Heart left ventricle (tissue), 13 donors: ENCODE measurements at regions not wholly inside any gene's neighbourhood (a gene's known extent, or its start where the extent isn't known, plus 50 kb on each side); places are given as distances from the start of the nearest gene placed in this dataset.

ENCODE experiments used
- CTCF ChIP-seq, 12 donors: fragments of 200-600 bp; sonication (generic) in 4 of 12; IDR thresholded peaks; one replicate each; pipeline versions ENCODE4 v1.5.0 to v1.8.0; 2018 to 2022; ENCODE audit warnings: antibody characterized with exemption in 12 of 12, mild to moderate bottlenecking in 5 of 12
- POLR2A ChIP-seq, 2 donors: fragments of 450-650 bp; IDR thresholded peaks; one replicate each; pipeline ENCODE4 v1.6.1; 2017; ENCODE audit warnings: antibody characterized with exemption in 2 of 2, mild to moderate bottlenecking in 2 of 2, moderate library complexity in 2 of 2
- donor health status: ischemic (EF 13 %, LVEDD 7.1; RV severe dilation, severe dysfunction).
- donor health status: DM: no; HTN: yes; CAD: no.
- donor health status: DM: no; HTN: no; CAD: no.
- donor health status: ischemic (EF 25% LVEDD 6.9; RV normal size, moderate dysfunction).
- donor health status: ischemic (EF 25% LVEDD 5.7; RV mildly dilated, moderate dysfunction).
- donor health status: ischemic (EF 35%, LVEDD 5.7; RV mildly dilated, moderate dysfunction).
- donor health status: nonischemic (EF 11% LVEDD 7.7; RV severe dilation, severe dysfunction).
- donor health status: DM: yes; HTN: yes; CAD: no.
- donor health status: PGD.
- donor health status: ischemic (EF 29% LVEDD 5.4; RV normal size, mild dysfunction).
- donor health status: nonischemic (EF 23%, LVEDD 6.1; RV moderate dilation, normal function).

- no peak for TF ChIP-seq CTCF (IDR thresholded peaks at IDR 0.05)
- no peak for TF ChIP-seq POLR2A (IDR thresholded peaks at IDR 0.05)
These were observed 412.6 kb upstream of the CTNND2 start for GRCh38 chr5:12316812-12317211.
